GM12891 (cell line): ENCODE measurements at regions not wholly inside any gene's neighbourhood (a gene's known extent, or its start where the extent isn't known, plus 50 kb on each side); places are given as distances from the start of the nearest gene placed in this dataset.

Experiments
- DNase-seq: peaks from one replicate; pipeline ENCODE4 v3.0.0; 2011; ENCODE audit warnings: low spot score; ENCODE audit not compliant: insufficient read length
- FAIRE-seq: peaks from 2 replicates; lab custom pipeline; 2011; peaks lifted over from hg19 to GRCh38; lab: Jason Lieb, UNC
- PAX5 ChIP-seq: IDR thresholded peaks from 2 replicates; pipeline ENCODE4 v1.6.1; 2011; ENCODE audit warnings: low read length, moderate library complexity, mild to moderate bottlenecking; ENCODE audit not compliant: insufficient read depth, severe bottlenecking
- POLR2A ChIP-seq: IDR thresholded peaks from 2 replicates; pipeline ENCODE4 v1.6.1; 2011; ENCODE audit warnings: low read depth, low read length, control low read depth
- POLR2AphosphoS5 ChIP-seq: IDR thresholded peaks from 2 replicates; pipeline ENCODE4 v1.6.1; 2011; ENCODE audit warnings: low read depth, low read length, control low read depth
- POU2F2 ChIP-seq: IDR thresholded peaks from 2 replicates; pipeline ENCODE4 v1.6.1; 2011; ENCODE audit warnings: low read depth, mild to moderate bottlenecking, control low read depth, low read length, moderate library complexity
- SPI1 ChIP-seq: IDR thresholded peaks from 2 replicates; pipeline ENCODE4 v1.6.1; 2011; ENCODE audit warnings: low read depth, low read length, control low read depth
- TAF1 ChIP-seq: IDR thresholded peaks from 2 replicates; pipeline ENCODE4 v1.6.1; 2011; ENCODE audit warnings: low read depth, low read length, control low read depth

DNA sequence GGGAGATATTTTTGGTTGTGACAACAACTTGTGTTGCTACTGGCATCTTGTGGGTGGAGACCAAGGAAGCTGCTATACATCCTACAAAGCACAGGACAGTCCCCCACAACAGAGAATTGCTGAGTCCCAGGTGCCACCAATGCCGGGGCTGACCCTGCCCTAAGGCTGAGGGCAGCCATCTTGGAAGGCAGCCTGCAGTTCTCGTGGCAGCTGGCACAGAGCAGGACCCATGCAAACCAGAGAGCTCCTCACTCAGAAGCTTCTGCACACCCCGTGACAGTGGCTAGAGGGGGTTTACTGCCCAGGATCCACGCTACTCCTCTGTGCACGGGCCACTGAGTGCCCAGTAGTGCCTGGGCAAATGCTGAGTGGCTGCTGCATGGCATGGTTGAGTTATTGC is 143.4 kb downstream of the CTTN start:
- FAIRE-seq (no peak), DNase-seq (no peak)
- TF ChIP-seq POLR2AphosphoS5 (no peak), SPI1 (no peak), POU2F2 (no peak), POLR2A (no peak), TAF1 (no peak), PAX5 (no peak)

DNA sequence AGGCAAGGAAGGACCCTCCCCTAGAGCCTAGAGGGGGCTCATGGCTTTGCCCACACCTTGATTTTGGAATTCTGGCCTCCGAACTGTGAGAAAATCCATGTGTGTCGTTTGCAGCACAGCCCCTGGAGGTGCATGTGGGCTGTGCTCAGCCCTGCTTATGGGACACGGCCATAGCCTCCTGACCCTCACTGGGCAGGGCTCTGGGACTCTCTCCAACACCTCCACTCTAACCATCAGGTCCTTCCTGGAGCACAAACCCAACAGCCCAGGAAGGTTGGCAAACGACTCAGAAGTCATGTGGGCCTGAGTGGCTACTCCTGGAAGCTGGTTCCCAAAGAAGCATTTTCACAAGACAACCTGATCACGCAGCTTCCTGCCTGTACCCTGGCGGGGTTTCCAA is 144.1 kb downstream of the CTTN start:
- FAIRE-seq (no peak), DNase-seq (no peak)
- no peak for TF ChIP-seq POLR2A
- no peak for TF ChIP-seq POU2F2
- TF ChIP-seq SPI1 = no peak
- no peak for TF ChIP-seq PAX5

DNA sequence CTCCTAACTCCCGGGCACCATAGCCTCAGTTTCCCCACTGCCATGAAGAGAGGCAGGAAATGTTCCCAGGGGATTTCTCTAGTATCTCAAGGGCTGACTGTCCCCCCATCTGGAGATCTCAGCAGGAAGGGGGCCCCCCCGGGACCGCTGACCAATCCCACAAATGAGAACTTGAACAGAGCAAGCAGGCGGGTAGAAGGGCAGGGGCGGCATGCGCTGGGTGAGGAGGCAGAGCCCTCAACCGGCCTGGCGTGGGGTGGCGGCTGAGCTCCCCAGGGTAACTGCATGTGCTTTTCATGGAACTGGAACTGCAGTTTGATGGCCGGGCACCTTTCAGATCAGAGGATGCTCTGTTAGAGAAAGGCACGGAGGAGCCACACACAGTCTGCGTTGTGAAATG is 144.5 kb downstream of the CTTN start:
- FAIRE-seq (no peak), DNase-seq (no peak)
- TF ChIP-seq TAF1 = no peak
- TF ChIP-seq POU2F2 = no peak
- TF ChIP-seq PAX5 = no peak
- no peak for TF ChIP-seq POLR2AphosphoS5
- no peak for TF ChIP-seq SPI1
- TF ChIP-seq POLR2A = no peak

DNA sequence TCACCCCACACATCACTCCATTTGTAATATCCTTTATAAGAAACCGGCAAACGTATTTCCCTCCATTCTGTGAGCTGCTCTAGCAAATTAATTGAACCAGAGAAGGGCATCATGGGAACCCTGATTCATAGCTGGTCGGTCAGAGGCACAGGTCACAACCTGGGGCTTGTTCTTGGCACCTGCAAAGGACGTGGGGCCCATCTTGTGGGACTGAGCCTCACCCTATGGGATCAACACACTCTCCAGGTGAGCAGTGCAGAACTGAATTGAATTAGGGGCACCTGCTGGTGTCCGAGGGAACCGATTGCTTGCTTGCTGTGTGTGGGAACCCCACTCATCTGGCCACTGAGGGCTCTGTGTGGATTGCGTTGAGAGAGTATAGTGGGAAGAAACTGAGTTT is 145.3 kb downstream of the CTTN start:
- FAIRE-seq (no peak), DNase-seq (no peak)
- TF ChIP-seq TAF1 (no peak), SPI1 (no peak), POLR2AphosphoS5 (no peak), POLR2A (no peak), PAX5 (no peak), POU2F2 (no peak)

DNA sequence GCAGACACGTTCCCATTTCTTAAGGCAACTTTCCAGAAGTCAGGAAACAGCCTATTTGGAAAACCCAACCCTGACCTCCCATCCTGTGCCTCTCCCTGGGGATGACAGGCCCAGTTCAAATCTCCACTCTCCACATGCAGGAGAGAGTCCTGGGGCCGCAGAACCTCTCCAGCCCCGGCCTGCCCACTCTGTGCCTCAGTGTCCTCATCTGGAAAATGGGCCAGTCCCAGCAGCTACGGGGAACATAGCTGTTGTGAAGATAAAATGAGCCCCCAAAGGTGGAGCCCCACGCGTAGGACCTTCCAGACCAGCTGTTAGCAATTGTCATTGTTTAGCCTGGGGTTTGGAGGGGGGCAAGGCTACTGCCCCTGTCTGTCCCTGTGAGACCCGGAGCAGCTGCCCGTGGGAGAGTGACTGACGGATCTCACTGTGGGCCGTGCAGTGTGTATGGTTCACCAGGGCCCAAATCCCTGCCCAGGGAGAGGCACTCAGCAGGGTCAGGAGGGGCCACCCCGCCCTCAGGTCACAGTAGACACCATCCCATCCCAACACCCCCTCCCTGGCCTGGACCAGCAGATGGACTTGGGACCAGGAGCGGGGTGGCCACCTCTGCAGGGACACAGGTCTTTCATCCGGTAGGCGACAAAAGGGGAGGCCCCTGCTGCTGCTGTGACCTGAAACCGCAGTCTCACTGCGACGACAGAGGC is 145.9 kb downstream of the CTTN start:
- FAIRE-seq (no peak), DNase-seq (no peak)
- TF ChIP-seq POU2F2 (no peak), SPI1 (no peak), POLR2A (no peak), TAF1 (no peak), POLR2AphosphoS5 (no peak), PAX5 (no peak)

DNA sequence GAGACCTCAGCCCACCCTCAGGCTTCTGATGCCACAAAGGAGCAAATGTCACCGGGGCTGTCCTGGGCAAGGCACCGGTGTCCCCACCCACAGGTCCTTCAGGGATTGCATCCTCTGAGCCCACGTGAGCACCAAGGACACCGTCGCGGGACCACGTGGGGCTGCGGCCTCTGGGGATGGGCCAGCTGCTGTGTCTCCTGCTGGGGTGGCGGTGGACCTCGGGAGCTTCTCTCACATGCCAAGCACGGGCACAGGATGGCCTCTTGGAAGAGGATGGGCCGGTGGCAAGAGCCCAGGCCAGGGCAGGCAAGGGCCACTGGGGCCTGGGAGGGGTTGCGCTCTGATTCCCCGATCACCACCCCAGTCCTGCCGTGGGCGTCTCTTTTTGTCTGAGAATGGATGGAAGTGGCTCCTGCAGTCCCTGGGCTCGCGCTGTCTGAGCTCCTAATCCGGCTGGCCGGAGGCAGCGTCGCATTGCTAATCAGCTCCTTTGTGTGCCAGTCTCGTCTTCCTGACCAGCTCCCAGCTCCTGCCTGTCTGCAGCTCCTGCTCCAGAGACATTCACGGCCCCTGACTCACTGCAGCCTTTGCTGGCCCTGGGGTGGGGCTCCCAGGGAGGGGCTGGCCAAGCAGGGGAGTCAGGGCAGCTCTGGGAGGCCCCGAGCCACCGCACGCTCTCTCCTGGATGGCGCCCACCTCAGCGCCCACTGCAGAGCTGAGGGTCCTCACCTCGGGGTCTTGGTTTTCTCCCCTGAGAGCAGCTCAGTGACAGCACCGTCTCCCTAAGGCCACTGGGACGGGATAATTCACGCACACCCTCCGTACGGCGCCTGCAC is 146.7 kb downstream of the CTTN start:
- TF ChIP-seq POU2F2 = no peak
- no peak for TF ChIP-seq POLR2A
- TF ChIP-seq PAX5 = no peak
- no peak for TF ChIP-seq POLR2AphosphoS5
- TF ChIP-seq TAF1 = no peak
- TF ChIP-seq SPI1 = no peak
- DNase-seq (no peak), FAIRE-seq (no peak)

DNA sequence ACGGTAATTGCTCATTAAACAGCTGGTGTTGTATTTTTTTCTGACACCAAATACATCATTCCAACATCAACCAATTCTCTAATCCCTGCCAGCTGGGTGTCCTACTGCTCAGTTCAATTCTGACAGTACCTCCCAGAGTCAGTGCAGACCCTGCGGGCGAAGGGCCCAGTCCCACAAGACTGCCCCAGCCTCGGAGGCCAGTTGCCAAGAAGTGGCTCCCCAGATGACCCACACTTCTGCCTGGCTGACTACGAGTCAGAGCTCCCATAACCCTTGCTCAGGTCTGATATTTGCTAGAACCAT is 147.2 kb downstream of the CTTN start:
- TF ChIP-seq TAF1 (no peak), PAX5 (no peak), POLR2AphosphoS5 (no peak), POLR2A (no peak), SPI1 (no peak), POU2F2 (no peak)
- DNase-seq = no peak
- no peak for FAIRE-seq

DNA sequence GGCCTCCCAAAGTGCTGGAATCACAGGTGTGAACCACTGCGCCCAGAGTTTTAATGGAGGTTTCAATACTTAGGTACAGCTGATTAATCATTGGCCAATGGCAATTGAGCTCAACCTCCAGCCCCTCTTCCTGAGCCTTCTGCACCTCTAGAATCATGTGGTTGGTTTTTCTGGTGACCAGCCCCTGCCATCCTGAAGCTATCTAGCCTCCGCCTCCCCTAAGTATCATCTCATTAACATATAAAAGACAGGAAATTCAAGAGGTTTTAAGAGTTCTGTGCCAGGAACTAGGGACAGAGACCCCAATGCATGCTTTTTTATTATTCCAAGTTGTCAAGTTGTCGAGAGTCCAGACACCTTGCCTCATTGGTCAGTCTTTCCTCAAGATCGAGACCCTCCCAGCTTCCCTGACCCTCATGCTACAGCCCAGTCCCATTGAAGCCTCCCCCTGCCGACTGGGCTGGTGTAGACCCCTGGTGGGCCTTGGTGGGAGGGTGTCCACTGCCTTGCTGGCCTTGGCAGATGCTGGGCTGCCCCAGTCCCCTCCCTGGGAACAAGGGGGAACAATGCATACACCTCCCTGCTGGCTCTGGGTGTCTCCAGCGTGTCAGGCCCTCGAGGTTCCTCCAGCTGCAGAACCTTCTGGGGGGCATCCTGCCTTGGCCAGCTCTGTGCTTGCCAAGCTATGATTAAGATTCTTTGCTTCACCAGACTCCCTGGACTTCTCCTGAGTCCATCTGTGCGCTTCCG is 148.0 kb downstream of the CTTN start:
- DNase-seq (no peak), FAIRE-seq (no peak)
- TF ChIP-seq POU2F2 (no peak), POLR2A (no peak), SPI1 (no peak), TAF1 (no peak), PAX5 (no peak), POLR2AphosphoS5 (no peak)

DNA sequence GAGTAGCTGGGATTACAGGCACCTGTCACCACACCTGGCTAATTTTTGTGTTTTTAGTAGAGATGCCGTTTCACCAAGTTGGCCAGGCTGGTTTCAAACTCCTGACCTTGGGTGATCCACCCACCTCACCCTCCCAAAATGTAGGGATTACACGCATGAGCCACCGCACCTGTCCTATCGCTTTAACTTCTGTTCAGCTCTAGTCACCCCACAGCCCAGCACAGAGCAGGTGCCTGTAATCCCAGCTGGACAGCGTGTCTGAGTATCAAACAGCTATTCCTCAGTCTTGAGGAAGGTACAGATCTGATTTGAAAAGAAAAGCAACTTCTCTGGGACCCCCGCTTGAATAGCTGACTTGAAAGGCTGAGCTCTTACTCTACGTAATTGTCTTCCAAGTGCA is 149.1 kb downstream of the CTTN start:
- DNase-seq (no peak), FAIRE-seq (no peak)
- TF ChIP-seq PAX5 (no peak), POU2F2 (no peak), TAF1 (no peak), POLR2AphosphoS5 (no peak), POLR2A (no peak), SPI1 (no peak)

DNA sequence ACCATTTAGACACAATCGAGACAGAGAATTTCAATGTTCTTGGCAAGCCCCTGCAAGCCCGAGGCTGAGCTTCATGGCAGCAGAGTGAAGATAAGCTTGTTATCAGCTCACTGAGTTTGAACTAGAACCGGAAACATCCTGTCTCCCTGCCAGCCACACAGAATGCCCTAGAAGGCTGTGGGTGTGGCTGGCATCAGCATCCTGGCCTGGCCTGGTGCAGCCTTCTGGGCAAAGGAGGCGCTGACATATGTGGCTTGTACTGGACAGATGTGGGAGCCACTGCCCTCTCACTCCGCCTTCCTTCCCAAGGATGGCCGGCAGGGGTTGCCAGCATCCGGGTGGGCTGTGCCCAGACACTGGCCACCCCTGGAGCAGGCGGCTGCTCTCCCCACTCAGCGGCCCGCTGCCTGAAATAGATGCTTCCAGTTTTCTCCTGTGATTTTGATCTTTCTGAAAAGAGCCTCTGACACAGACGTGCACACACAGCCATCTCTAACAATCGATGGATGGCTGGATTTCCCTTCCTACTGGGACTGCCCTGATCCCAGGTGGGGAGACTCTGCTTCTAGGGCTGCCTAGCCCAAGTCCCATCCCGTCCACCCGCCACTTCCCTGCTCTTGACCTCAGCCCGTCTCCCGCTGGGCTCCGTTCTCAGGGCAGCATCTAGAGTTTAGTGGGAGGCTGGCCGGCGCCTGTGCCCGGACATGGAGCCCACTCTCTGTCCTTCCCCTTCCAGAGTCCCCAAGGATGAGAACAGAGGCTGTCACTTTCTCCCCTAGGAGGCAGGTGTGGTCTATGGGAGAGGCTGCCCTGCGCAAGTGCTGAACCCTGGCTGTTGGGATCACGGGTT is 149.7 kb downstream of the CTTN start:
- TF ChIP-seq POU2F2 (no peak), PAX5 (no peak)
- DNase-seq (no peak), FAIRE-seq (no peak)
